H1 (cell line): ENCODE measurements at regions not wholly inside any gene's neighbourhood (a gene's known extent, or its start where the extent isn't known, plus 50 kb on each side); places are given as distances from the start of the nearest gene placed in this dataset.

Experiments used
- CTCF ChIA-PET: fragments of 300-600 bp; sonication (Branson Sonifier 250); formaldehyde crosslinking; loops from one replicate; lab custom pipeline; 2021; ENCODE audit not compliant: partially characterized antibody; lab: Charles Lee
- POLR2A ChIA-PET: fragments of 300-600 bp; sonication (Branson Sonifier 250); formaldehyde crosslinking; loops from one replicate; lab custom pipeline; 2021; ENCODE audit warnings: inconsistent platforms; ENCODE audit not compliant: partially characterized antibody; lab: Charles Lee
- DNase-seq, 2 experiments: peaks; one replicate each; pipeline versions ENCODE4 v3.0.0 to v3.0.0-alpha.2; 2010 to 2022; ENCODE audit warnings: low spot score in 2 of 2, low read depth in 1 of 2, mixed read lengths in 1 of 2
- FAIRE-seq: peaks from 2 replicates; lab custom pipeline; 2011; peaks lifted over from hg19 to GRCh38; lab: Jason Lieb, UNC
- H2AFZ ChIP-seq: 2 replicates; pipeline ENCODE4 v1.8.1; 2012; ENCODE audit warnings: low read length, inconsistent platforms
- H2AK5ac ChIP-seq: 2 replicates; pipeline ENCODE4 v1.6.1; 2013; ENCODE audit warnings: low read depth, low read length
- H2BK120ac ChIP-seq: replicated peaks from 2 replicates; pipeline ENCODE3; 2013; ENCODE audit warnings: low read depth, low read length, inconsistent platforms
- H2BK12ac ChIP-seq: 2 replicates; pipeline ENCODE4 v1.6.1; 2013; ENCODE audit warnings: low read depth, low read length
- H2BK15ac ChIP-seq: 2 replicates; pipeline ENCODE4 v1.6.1; 2013; ENCODE audit warnings: low read length
- H2BK20ac ChIP-seq: 2 replicates; pipeline ENCODE4 v1.6.1; 2013; ENCODE audit warnings: low read length
- H2BK5ac ChIP-seq: 2 replicates; pipeline ENCODE4 v1.6.1; 2013; ENCODE audit warnings: low read depth, low read length
- H3K14ac ChIP-seq: 2 replicates; pipeline ENCODE4 v1.6.1; 2013; ENCODE audit warnings: inconsistent platforms; ENCODE audit not compliant: insufficient read length
- H3K18ac ChIP-seq: 2 replicates; pipeline ENCODE4 v1.6.1; 2013; ENCODE audit warnings: low read length; ENCODE audit errors: extremely low read depth
- H3K23ac ChIP-seq: 2 replicates; pipeline ENCODE4 v1.6.1; 2013; ENCODE audit warnings: inconsistent platforms; ENCODE audit not compliant: insufficient read length
- H3K23me2 ChIP-seq: 2 replicates; pipeline ENCODE4 v1.6.1; 2013; ENCODE audit warnings: low read depth, low read length
- H3K27ac ChIP-seq: 2 replicates; pipeline ENCODE4 v1.6.1; 2011; ENCODE audit warnings: low read depth, low read length, inconsistent platforms
- H3K27me3 ChIP-seq, 4 experiments: replicated peaks in 1 of 4; 1 replicate in 1 of 4; 2 replicates in 3 of 4; pipeline versions ENCODE4 v1.6.1 to v1.8.1; 2011 to 2013; ENCODE audit warnings: low read length in 3 of 4, mild to moderate bottlenecking in 3 of 4, inconsistent platforms in 2 of 4, mixed read lengths in 2 of 4, moderate library complexity in 1 of 4; ENCODE audit not compliant: control insufficient read depth in 3 of 4, insufficient read depth in 3 of 4; ENCODE audit errors: extremely low read depth in 1 of 4
- H3K36me3 ChIP-seq, 4 experiments: 2 replicates each; pipeline versions ENCODE4 v1.6.1 to v1.8.1; 2011 to 2013; ENCODE audit warnings: mild to moderate bottlenecking in 4 of 4, low read length in 3 of 4, moderate library complexity in 2 of 4, control low read depth in 1 of 4, inconsistent platforms in 1 of 4; ENCODE audit not compliant: insufficient read depth in 4 of 4, control insufficient read depth in 2 of 4
- H3K4ac ChIP-seq: replicated peaks from 2 replicates; pipeline ENCODE3; 2013; ENCODE audit warnings: low read length, low read depth, mixed read lengths, inconsistent platforms; ENCODE audit not compliant: insufficient read length
- H3K4me1 ChIP-seq, 4 experiments: replicated peaks in 1 of 4; 1 replicate in 1 of 4; 2 replicates in 3 of 4; pipeline versions ENCODE4 v1.6.1 to v1.8.1; 2011 to 2013; ENCODE audit warnings: low read length in 3 of 4, inconsistent platforms in 2 of 4, mixed read lengths in 1 of 4; ENCODE audit not compliant: insufficient read depth in 4 of 4, control insufficient read depth in 3 of 4
- H3K4me2 ChIP-seq, 2 experiments: 2 replicates each; pipeline versions ENCODE4 v1.6.1 to v1.8.1; 2011 to 2013; ENCODE audit warnings: low read depth in 2 of 2, low read length in 2 of 2, control low read depth in 1 of 2, inconsistent platforms in 1 of 2, mild to moderate bottlenecking in 1 of 2; ENCODE audit not compliant: insufficient read depth in 1 of 2
- H3K4me3 ChIP-seq, 4 experiments: fragments of 200-600, 300-600 bp in 1 of 4; sonication (generic), shearing (Covaris generic), sonication (Bioruptor Twin) in 1 of 4; 2 replicates each; pipeline versions ENCODE4 v1.5.1 to v1.8.1; 2011 to 2016; ENCODE audit warnings: low read length in 4 of 4, low read depth in 3 of 4, control low read depth in 2 of 4, inconsistent platforms in 2 of 4, mild to moderate bottlenecking in 2 of 4, mixed read lengths in 1 of 4, moderate library complexity in 1 of 4; ENCODE audit not compliant: insufficient read depth in 2 of 4; ENCODE audit errors: extremely low read depth in 1 of 4
- H3K56ac ChIP-seq: replicated peaks from 2 replicates; pipeline ENCODE3; 2013; ENCODE audit warnings: low read depth, mild to moderate bottlenecking, mixed read lengths, low read length, inconsistent platforms; ENCODE audit not compliant: insufficient read length
- H3K79me1 ChIP-seq: 2 replicates; pipeline ENCODE4 v1.6.1; 2013; ENCODE audit warnings: low read depth, low read length, control low read depth
- H3K79me2 ChIP-seq, 2 experiments: 2 replicates each; pipeline versions ENCODE4 v1.6.1 to v1.8.1; 2012 to 2013; ENCODE audit warnings: low read length in 2 of 2, mild to moderate bottlenecking in 2 of 2, inconsistent platforms in 1 of 2; ENCODE audit not compliant: insufficient read depth in 2 of 2, control insufficient read depth in 1 of 2
- H3K9ac ChIP-seq, 4 experiments: replicated peaks in 1 of 4; 1 replicate in 1 of 4; 2 replicates in 3 of 4; pipeline versions ENCODE4 v1.6.1 to v1.8.1; 2011 to 2013; ENCODE audit warnings: low read depth in 3 of 4, low read length in 3 of 4, control low read depth in 2 of 4, mild to moderate bottlenecking in 2 of 4, moderate library complexity in 2 of 4, inconsistent platforms in 1 of 4; ENCODE audit errors: extremely low read depth in 1 of 4
- H3K9me3 ChIP-seq, 2 experiments: 2 replicates each; pipeline versions ENCODE4 v1.6.1 to v1.8.1; 2012 to 2013; ENCODE audit warnings: mild to moderate bottlenecking in 2 of 2, moderate library complexity in 2 of 2, control low read depth in 1 of 2, inconsistent platforms in 1 of 2, low read depth in 1 of 2, low read length in 1 of 2, mixed read lengths in 1 of 2; ENCODE audit not compliant: insufficient read depth in 2 of 2
- H4K20me1 ChIP-seq, 2 experiments: replicated peaks in 1 of 2; 2 replicates each; pipeline versions ENCODE3 to v1.8.1; 2011 to 2013; ENCODE audit warnings: inconsistent platforms in 2 of 2, low read length in 2 of 2, mild to moderate bottlenecking in 1 of 2; ENCODE audit not compliant: insufficient read depth in 2 of 2, control insufficient read depth in 1 of 2
- H4K5ac ChIP-seq: 2 replicates; pipeline ENCODE4 v1.6.1; 2013; ENCODE audit warnings: low read length, low read depth, mixed read lengths, inconsistent platforms; ENCODE audit not compliant: insufficient read length
- H4K8ac ChIP-seq: 2 replicates; pipeline ENCODE4 v1.8.0; 2013; ENCODE audit warnings: mild to moderate bottlenecking, moderate library complexity, low read length, inconsistent platforms; ENCODE audit not compliant: insufficient read depth; ENCODE audit errors: extremely low read depth
- H4K91ac ChIP-seq: replicated peaks from 2 replicates; pipeline ENCODE3; 2013; ENCODE audit warnings: low read length, mixed read lengths, inconsistent platforms; ENCODE audit not compliant: insufficient read length
- ASH2L ChIP-seq: fragments of 200-600, 300-600 bp; sonication (generic); IDR thresholded peaks from one replicate; pipeline ENCODE4 v1.7.1; 2017; ENCODE audit warnings: low read length
- FOSL1 ChIP-seq: IDR thresholded peaks from 2 replicates; pipeline ENCODE4 v1.6.1; 2011; ENCODE audit warnings: mild to moderate bottlenecking, low read depth, low read length, moderate library complexity; ENCODE audit not compliant: insufficient read depth
- GTF2F1 ChIP-seq: IDR thresholded peaks from 2 replicates; pipeline ENCODE4 v1.6.1; 2012; ENCODE audit warnings: low read depth, low read length, improper control_type of control experiment, borderline replicate concordance
- JUN ChIP-seq: IDR thresholded peaks from 2 replicates; pipeline ENCODE4 v1.6.1; 2011; ENCODE audit warnings: low read depth, mild to moderate bottlenecking, improper control_type of control experiment, low read length
- NANOG ChIP-seq: IDR thresholded peaks from 2 replicates; pipeline ENCODE4 v1.6.1; 2011; ENCODE audit warnings: low read length, low read depth, mild to moderate bottlenecking, inconsistent platforms; ENCODE audit not compliant: insufficient read depth, poor library complexity, severe bottlenecking
- RBBP5 ChIP-seq: IDR thresholded peaks from 2 replicates; pipeline ENCODE4 v1.7.1; 2012; ENCODE audit warnings: low read depth, mild to moderate bottlenecking, inconsistent platforms, low read length, moderate library complexity, borderline replicate concordance
- RXRA ChIP-seq: IDR thresholded peaks from 2 replicates; pipeline ENCODE4 v1.6.1; 2011; ENCODE audit warnings: low read depth, mild to moderate bottlenecking, low read length, moderate library complexity; ENCODE audit not compliant: insufficient read depth
- TEAD4 ChIP-seq: IDR thresholded peaks from 2 replicates; pipeline ENCODE4 v1.6.1; 2012; ENCODE audit warnings: low read depth, low read length, inconsistent platforms, mixed read lengths
- ZNF274 ChIP-seq: IDR thresholded peaks from 2 replicates; pipeline ENCODE4 v1.7.0; 2012; ENCODE audit warnings: low read length, borderline replicate concordance; ENCODE audit errors: extremely low read depth
- WGBS, 2 experiments: shearing (Covaris generic) in 1 of 2; methylation state at CpG; one replicate each; pipeline versions ENCODE4 v1.1.6 to v1.1.7; 2013 to 2015; ENCODE audit warnings: low lambda C conversion rate in 2 of 2, mixed read lengths in 2 of 2, inconsistent platforms in 1 of 2, low coverage in 1 of 2, missing lambda C conversion rate in 1 of 2; ENCODE audit not compliant: insufficient replicate concordance in 2 of 2, insufficient coverage in 1 of 2, insufficient read length in 1 of 2; ENCODE audit errors: extremely low coverage in 1 of 2, missing lambda C conversion rate in 1 of 2; 5-methylcytosine and 5-hydroxymethylcytosine counted together

GRCh38 chr4:176438401-176438800 is 118.6 kb downstream of the SPCS3 start:
- no peak overlapping the region for H3K4ac ChIP-seq
- no peak overlapping the region for H2BK120ac ChIP-seq
- H3K14ac ChIP-seq: no peak overlapping the region
- H3K56ac ChIP-seq: no peak overlapping the region
- no peak for DNase-seq
- H3K9ac ChIP-seq: no peak overlapping the region
- H3K79me1 ChIP-seq: no peaks in the 10 kb centered on the region
- no peak overlapping the region for H4K91ac ChIP-seq
- no peak for FAIRE-seq
- no peak overlapping the region for H3K4me2 ChIP-seq
- CTCF ChIA-PET: interaction anchor here (0.8 kb wide), 1 partner anchor 101 kb away, joined by 4 read pairs; no protein-coding TSS in a partner anchor
- no peaks in the 10 kb centered on the region for H3K36me3 ChIP-seq
- H2BK20ac ChIP-seq: no peak overlapping the region
- no peak overlapping the region for H2AK5ac ChIP-seq
- no peak overlapping the region for H3K23ac ChIP-seq
- no peak overlapping the region for H3K27ac ChIP-seq
- no peaks in the 10 kb centered on the region for H3K79me2 ChIP-seq
- no peak overlapping the region for H2BK5ac ChIP-seq
- H3K4me1 ChIP-seq: no peaks in the 10 kb centered on the region
- H2BK15ac ChIP-seq: no peak overlapping the region
- WGBS, 2 experiments: 86% methylated on average over 2 of the region's 2 CpGs; no CpG with 5 or more reads in 1 of the 2 experiments
- no peak overlapping the region for H2BK12ac ChIP-seq
- H3K27me3 ChIP-seq: no peaks in the 10 kb centered on the region
- no peaks in the 10 kb centered on the region for H3K9me3 ChIP-seq
- H3K23me2 ChIP-seq: no peaks in the 10 kb centered on the region
- no peak overlapping the region for H2AFZ ChIP-seq
- H3K18ac ChIP-seq: no peak overlapping the region
- no peak overlapping the region for H3K4me3 ChIP-seq
- no peak overlapping the region for H4K8ac ChIP-seq
- H4K5ac ChIP-seq: no peak overlapping the region
- POLR2A ChIA-PET: no interaction called here
- H4K20me1 ChIP-seq: no peaks in the 10 kb centered on the region
- TF ChIP-seq RXRA (no peak), JUN (no peak), FOSL1 (no peak), ZNF274 (no peak), GTF2F1 (no peak), NANOG (no peak), RBBP5 (no peak), ASH2L (no peak), TEAD4 (no peak)
